ENCODE measurements at regions not wholly inside any gene's neighbourhood (a gene's known extent, or its start where the extent isn't known, plus 50 kb on each side); places are given as distances from the start of the nearest gene placed in this dataset.

- TF ChIP-seq CTCF (conservative IDR thresholded peaks at IDR 0.05; ENCODE audit: low read length) = no peak
- peak; percentile 87 for DNase-seq (ENCODE audit: low read depth)
- no peak overlapping the region for H3K4me3 ChIP-seq (ENCODE audit: low read length)
These were observed 431.2 kb downstream of the LPIN1 start for GRCh38 chr2:12177455-12178288.

- TF ChIP-seq CTCF (conservative IDR thresholded peaks at IDR 0.05; ENCODE audit: low read length) = no peak
- H3K4me3 ChIP-seq (ENCODE audit: low read length) = no peak overlapping the region
- DNase-seq (ENCODE audit: low read depth) = no peak
These were observed 432.1 kb downstream of the LPIN1 start for GRCh38 chr2:12178289-12179080.

- DNase-seq (ENCODE audit: low read depth) = peak; percentile 12
- no peak for TF ChIP-seq CTCF (conservative IDR thresholded peaks at IDR 0.05; ENCODE audit: low read length)
- no peak overlapping the region for H3K4me3 ChIP-seq (ENCODE audit: low read length)
These were observed 433.6 kb downstream of the LPIN1 start for GRCh38 chr2:12180031-12180430.

- no peak for DNase-seq (ENCODE audit: low read depth)
- no peak overlapping the region for H3K4me3 ChIP-seq (ENCODE audit: low read length)
- no peak for TF ChIP-seq CTCF (conservative IDR thresholded peaks at IDR 0.05; ENCODE audit: low read length)
These were observed 436.7 kb downstream of the LPIN1 start for GRCh38 chr2:12183032-12183645.

- TF ChIP-seq CTCF (conservative IDR thresholded peaks at IDR 0.05; ENCODE audit: low read length) = no peak
- DNase-seq (ENCODE audit: low read depth) = no peak
- H3K4me3 ChIP-seq (ENCODE audit: low read length) = no peak overlapping the region
These were observed 446.3 kb downstream of the LPIN1 start for GRCh38 chr2:12192762-12193161.

- no peak for DNase-seq (ENCODE audit: low read depth)
- no peak for TF ChIP-seq CTCF (conservative IDR thresholded peaks at IDR 0.05; ENCODE audit: low read length)
- no peak overlapping the region for H3K4me3 ChIP-seq (ENCODE audit: low read length)
These were observed 448.5 kb downstream of the LPIN1 start for GRCh38 chr2:12194968-12195367.

Measured in AG10803 (cell line).